GM12865 (cell line): ENCODE measurements at regions not wholly inside any gene's neighbourhood (a gene's known extent, or its start where the extent isn't known, plus 50 kb on each side); places are given as distances from the start of the nearest gene placed in this dataset.

ENCODE experiments used
- DNase-seq: peaks from one replicate; pipeline ENCODE4 v3.0.0; 2010; ENCODE audit warnings: low read depth
- H3K4me3 ChIP-seq: 2 replicates; pipeline ENCODE4 v1.5.1; 2011; ENCODE audit warnings: mild to moderate bottlenecking, low read depth, low read length, control low read depth
- TF ChIP-seq, protein P1 (sequence below): IDR thresholded peaks from 2 replicates; pipeline ENCODE4 v1.5.1; 2011; ENCODE audit warnings: low read length, control low read depth, low read depth, inconsistent platforms; ENCODE audit not compliant: insufficient read depth; ENCODE audit errors: missing control alignments

DNA sequence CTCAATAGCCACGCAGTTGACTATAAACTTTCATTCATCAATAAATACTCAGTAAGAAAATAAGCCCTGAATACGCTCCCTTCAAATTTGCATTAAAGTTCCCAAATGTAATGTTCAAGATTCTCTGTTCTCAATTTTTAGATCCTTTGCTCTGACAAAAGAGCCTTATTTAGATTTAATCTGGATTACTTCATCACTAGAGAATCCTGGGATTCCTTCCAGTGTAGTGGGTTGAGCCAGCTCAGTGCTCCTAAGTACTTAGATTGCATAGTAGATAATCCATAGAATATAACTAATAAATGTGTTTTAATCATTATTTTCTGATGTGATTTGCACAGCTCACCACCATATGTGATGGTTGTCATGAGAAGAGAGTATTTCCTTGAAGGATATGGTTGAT, 1286.2 kb downstream of the SUCLG1 start:
- TF ChIP-seq, protein P1, sequence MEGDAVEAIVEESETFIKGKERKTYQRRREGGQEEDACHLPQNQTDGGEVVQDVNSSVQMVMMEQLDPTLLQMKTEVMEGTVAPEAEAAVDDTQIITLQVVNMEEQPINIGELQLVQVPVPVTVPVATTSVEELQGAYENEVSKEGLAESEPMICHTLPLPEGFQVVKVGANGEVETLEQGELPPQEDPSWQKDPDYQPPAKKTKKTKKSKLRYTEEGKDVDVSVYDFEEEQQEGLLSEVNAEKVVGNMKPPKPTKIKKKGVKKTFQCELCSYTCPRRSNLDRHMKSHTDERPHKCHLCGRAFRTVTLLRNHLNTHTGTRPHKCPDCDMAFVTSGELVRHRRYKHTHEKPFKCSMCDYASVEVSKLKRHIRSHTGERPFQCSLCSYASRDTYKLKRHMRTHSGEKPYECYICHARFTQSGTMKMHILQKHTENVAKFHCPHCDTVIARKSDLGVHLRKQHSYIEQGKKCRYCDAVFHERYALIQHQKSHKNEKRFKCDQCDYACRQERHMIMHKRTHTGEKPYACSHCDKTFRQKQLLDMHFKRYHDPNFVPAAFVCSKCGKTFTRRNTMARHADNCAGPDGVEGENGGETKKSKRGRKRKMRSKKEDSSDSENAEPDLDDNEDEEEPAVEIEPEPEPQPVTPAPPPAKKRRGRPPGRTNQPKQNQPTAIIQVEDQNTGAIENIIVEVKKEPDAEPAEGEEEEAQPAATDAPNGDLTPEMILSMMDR, result no peak
- no peak for DNase-seq
- H3K4me3 ChIP-seq, result no peak overlapping the region

DNA sequence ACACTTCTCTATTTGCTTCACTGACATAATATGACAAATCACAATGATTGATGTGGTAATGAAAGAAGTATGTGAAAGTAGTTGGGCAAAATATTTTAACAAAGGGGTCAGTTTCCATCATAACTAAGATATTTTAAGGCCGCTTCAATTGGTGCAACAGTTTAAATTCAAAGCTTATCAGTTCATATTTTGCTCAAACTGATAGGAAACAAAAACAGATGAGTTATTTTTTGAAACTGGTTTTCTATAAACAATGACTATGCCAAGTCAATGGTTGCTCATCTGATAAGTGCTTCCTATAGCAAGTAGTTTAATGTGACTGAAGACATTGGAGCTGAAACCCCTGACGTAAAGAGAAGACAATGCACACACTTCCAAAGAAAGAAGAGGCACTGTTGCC, 1290.7 kb downstream of the SUCLG1 start:
- no peak overlapping the region for H3K4me3 ChIP-seq
- no peak for DNase-seq
- TF ChIP-seq, protein P1, result no peak

DNA sequence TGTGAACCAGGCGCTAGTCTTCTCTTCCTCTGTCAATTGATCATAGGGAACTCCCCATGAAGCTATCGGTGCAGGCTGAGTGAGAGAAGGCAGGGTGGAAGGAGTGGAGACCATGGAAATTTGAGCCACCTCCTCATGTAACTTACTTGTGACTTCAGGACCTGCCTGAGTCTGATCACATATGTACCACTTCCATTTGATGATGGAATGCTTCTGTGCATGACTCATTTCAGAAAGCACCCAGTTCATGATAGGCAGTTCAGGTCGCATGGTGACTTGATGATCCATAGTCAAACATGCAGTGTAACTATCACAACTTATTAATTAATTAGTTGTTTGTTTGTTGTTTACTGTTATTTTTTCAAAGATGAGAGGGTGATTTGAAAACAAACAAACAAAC, 1296.7 kb downstream of the SUCLG1 start:
- DNase-seq, result no peak
- no peak overlapping the region for H3K4me3 ChIP-seq
- TF ChIP-seq, protein P1, result no peak

DNA sequence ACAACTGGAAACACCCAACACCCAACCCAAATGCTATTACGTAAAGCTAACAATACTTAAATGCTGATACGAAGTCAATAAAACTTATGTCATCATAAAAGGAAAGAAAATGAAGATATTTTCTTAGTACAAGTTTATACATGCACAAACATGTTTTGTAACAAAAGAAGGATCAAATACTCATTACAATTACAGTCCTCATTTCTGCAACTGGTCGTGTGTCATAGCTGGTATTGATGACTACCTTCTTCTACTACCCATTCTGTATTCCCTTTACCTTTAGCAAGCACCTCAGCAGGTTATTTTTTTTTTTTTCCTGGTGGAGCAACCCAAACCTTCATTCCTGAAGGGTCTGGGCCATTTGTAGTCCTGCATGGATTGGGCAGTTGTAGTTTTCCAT, 1298.5 kb downstream of the SUCLG1 start:
- no peak overlapping the region for H3K4me3 ChIP-seq
- DNase-seq, result no peak
- TF ChIP-seq, protein P1, result no peak

DNA sequence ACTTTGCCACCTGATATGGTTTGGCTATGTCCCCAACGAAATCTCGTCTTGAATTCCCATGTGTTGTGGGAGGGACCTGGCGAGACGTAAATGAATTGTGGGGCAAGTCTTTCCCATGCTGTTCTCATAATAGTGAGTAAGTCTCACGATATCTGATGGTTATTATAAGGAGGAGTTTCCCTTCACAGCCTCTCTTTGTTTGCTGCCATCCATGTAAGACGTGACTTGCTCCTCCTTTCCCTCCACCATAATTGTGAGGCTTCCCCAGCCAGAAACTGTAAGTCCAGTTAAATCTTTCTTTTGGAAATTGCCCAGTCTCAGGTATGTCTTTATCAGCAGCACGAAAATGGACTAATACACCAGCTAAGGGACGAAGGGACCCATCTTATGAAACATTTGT, 1303.3 kb downstream of the SUCLG1 start:
- H3K4me3 ChIP-seq, result no peak overlapping the region
- no peak for DNase-seq
- TF ChIP-seq, protein P1, result no peak

DNA sequence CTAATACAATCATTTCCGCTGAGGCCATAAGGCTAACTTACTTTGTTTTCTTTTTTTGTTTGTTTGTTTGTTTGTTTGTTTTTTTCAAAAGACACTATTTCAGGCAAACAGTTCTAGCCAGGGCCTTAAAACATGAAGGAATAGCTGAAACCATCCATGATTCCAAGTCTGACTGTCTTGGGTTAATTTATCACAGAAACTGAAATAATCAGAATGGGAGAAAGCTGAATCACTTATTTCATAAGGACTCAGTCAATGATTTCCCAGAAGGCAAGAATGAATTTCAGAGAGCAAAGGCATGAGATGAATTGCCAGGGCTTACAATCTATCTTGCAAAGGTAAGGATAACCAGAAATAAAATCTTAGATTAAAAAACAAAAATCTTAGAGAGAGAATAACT, 1315.1 kb downstream of the SUCLG1 start:
- no peak for DNase-seq
- TF ChIP-seq, protein P1, result no peak
- no peak overlapping the region for H3K4me3 ChIP-seq

DNA sequence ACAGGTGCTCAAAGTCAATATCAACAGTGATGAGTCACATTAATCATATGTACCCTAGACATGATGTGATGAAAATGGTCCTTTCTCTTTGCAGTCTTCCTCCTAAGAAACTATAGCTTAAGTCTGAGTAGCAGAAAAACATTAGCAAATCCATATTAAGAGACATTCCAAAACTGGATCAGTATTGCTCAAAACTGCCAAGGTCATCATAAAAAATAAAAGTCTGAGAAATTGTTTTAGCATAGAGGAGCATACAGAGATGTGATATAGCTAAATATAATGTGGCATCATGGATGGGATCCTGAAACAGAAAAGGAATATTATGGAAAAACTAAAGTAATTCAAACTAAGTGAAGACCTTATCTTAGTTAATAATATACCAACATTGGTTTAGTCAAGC, 1316.1 kb downstream of the SUCLG1 start:
- H3K4me3 ChIP-seq, result no peak overlapping the region

More for the DNA sequence above, 1316.1 kb downstream of the SUCLG1 start:
- DNase-seq, result no peak
- TF ChIP-seq, protein P1, result no peak
